HG03097 (cell line): ENCODE measurements at regions not wholly inside any gene's neighbourhood (a gene's known extent, or its start where the extent isn't known, plus 50 kb on each side); places are given as distances from the start of the nearest gene placed in this dataset.
"Not testable (repeated sequence)": the region's sequence is repeated elsewhere in the genome, so short reads cannot be mapped to it uniquely, and the experiment has no call there.

Experiments
- ATAC-seq: cut with Tn5 transposase; IDR thresholded peaks from one replicate; pipeline ENCODE4 v1.9.1; 2021; ENCODE audit not compliant: unreplicated experiment, low FRiP score

DNA sequence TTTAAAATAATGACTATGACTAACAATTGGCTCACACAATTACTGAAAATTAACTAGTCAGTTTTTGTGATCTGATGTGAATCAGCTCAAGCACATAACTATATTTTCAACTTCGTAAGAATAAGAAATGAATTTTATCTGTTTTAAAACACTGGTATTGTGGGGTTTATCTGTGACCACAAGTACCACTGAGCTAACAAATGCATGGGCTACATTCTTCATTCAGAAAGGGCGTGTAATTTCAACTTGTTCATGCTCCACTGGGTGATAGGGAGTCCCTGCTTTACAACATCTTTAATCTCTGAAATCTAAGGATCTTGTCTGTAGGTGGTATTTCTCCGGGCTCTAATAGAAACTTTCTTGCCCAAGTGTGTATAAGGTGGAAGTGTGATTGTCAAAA, 1311.5 kb upstream of the GJE1 start:
- ATAC-seq, result no peak

GRCh38 chr6:140817176-140817575, 1315.5 kb upstream of the GJE1 start:
- ATAC-seq, result no peak

DNA sequence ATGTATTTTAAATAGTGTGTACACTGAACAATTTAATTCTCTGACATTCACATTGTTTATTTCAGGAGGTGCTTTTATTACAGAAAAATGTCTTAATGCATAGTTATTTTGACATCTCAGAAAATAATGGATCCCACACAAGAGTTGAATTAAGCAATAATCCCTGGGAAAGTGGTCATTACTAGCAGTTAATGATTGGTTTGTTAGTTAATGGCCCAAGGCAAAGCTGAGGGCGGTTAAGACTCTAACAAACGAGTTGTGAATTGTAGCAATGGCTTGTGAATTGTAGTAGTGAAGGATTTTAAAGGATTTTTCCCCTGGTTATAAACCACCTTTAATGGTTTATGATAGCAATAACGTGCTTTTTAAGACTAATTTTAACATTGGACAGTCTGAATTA, 1316.0 kb upstream of the GJE1 start:
- no peak for ATAC-seq

GRCh38 chr6:140812636-140813035, 1320.1 kb upstream of the GJE1 start:
- ATAC-seq, result no peak

DNA sequence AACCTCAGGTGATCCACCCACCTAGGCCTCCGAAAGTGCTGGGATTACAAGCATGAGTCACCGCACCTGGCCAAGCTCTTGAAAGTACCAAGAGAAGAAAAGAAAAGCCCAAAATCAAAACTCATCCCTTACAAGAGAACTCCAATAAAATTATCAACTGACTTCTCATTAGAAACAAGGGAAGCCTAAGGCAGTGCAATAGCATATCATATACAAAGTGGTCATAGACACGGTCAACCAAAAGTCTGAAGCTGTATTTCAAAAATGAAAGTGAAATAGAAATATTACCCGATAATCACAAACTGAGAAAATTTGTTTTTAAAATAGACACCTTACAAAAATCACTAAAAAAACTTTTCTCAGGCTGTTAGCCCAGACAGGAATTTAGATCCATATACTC, 1321.1 kb upstream of the GJE1 start:
- no peak for ATAC-seq

GRCh38 chr6:140809694-140810101, 1323.0 kb upstream of the GJE1 start:
- peak; percentile 80 for ATAC-seq

DNA sequence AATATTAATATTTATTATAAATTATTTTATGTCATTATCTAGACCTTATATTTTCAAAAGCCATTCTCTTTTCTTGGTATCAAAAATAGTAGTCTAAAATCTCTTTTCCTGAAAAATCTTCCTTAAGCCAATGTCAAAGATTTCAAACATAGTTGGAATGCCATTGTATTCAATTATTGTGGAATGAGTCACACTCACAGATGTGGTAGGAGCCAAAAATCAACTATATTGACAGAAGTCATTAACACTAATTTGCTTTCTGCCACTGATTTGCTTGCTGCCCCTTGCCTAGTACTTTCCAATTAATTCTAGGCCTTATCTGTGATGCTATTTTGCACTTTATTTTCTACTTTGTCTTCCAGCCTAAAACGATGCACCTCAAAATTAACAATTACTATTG, 1326.3 kb upstream of the GJE1 start:
- no peak for ATAC-seq

DNA sequence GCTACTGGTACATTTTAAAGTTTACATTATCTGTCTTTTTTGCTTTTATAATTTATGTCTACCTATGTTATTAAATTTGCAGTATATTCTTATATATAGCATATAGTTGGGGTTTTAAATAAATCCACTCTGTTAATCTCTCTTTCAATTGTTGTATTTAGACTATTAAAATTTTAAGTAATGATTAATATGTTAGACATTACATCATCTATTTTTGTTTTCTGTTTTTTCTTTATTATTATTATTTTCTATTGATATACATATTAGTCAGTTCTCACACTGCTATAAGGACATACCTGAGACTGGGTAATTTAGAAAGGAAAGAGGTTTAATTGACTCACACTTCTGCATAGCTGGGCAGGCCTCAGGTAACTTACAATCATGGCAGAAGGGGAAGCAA, 1338.2 kb upstream of the GJE1 start:
- no peak for ATAC-seq

GRCh38 chr6:140790109-140790508, 1342.6 kb upstream of the GJE1 start:
- ATAC-seq, result no peak

GRCh38 chr6:140789466-140789865, 1343.3 kb upstream of the GJE1 start:
- no peak for ATAC-seq

GRCh38 chr6:140785926-140786325, 1346.8 kb upstream of the GJE1 start:
- ATAC-seq, result no peak

- no peak for ATAC-seq
Observed at GRCh38 chr6:140784573-140784972, 1348.2 kb upstream of the GJE1 start.

GRCh38 chr6:140783504-140783903, 1349.2 kb upstream of the GJE1 start:
- ATAC-seq, result not testable (repeated sequence)

DNA sequence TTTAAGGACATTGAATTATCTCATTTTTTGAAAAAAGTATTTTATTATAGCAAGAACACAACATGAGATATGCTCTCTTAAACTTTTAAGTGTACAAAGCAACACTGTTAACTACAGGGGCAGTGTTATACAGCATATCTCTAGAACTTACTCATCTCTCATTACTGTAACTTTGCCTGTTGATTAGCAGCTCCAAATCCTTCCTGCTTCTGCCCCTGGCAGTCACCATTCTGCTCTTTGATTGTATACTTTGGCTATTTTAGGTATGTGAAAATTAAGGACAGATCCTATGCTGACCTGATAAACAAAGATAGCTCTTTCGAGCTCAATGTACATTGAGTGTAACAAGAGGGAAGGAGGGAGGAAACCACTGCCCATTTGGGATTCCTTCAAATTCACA, 1349.8 kb upstream of the GJE1 start:
- no peak for ATAC-seq

DNA sequence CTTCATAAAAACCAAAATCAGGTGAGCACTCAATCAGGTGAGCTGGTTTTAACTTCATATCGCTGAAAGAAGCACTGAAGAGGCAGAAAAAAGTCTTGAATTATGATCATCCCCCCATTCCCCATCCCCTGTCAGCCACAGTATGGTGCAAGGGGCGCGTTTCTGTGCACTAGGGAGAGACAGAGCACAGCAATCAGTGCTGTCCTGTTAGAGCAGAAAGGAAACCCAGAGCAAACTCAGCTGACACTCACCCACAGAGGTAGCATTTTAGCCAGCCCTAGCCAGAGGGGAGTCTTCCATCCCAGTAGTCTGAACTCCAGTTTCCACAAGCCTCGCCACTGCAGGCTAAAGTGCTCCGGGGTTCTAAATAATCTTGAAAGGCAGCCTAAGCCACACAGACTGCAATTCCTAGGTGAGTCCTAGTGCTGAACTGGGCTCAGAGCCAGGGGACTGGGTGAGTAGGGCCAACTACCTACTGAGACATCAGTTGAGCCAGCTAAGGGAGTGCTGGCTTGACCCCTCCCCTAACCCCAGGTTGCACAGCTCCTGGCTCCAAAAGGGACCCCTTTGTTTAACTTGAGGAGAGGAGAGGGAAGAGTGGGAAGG, 1352.6 kb upstream of the GJE1 start:
- ATAC-seq, result no peak

- no peak for ATAC-seq
Observed at GRCh38 chr6:140779341-140779740, 1353.4 kb upstream of the GJE1 start.

- ATAC-seq, result no peak
Observed at GRCh38 chr6:140777780-140778179, 1354.9 kb upstream of the GJE1 start.

DNA sequence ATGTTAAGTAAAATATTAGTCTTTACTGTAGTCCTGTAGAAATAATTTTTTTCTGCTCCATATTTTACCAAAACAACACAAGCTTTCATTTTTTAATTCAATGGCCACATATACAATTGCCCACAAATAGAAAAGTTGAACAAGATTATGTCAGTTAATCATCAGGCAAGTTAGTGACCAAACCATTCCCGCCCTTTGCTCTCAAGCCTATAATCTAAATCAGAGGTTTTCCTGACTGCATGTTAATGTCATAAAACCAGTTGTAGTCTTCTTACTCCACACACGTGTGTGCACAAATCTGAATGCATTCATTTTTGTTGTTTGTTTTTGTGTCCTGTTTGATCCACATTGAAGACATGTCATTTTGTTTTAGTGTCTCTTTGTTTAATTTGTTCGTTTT, 1357.7 kb upstream of the GJE1 start:
- no peak for ATAC-seq

DNA sequence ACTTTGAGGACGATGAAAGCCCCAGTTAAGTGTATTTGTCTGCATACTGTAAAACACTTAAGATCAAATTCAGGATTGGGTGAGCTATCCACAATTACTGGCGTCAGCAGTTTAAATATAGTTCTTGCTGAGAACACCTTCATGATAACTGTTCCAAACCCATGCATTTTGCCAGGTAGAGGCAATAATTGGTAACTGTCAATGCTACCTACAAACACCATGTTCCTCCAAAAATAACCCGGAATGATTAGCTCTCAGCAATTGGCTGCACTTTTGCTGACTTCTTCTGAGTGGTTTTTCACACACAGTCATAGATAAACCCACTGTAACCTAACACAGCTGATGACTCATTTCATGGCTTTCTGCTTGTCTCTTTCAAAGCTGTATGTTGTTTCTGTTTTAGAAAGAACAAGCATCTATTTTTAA, 1358.6 kb upstream of the GJE1 start:
- peak; percentile 100 for ATAC-seq

DNA sequence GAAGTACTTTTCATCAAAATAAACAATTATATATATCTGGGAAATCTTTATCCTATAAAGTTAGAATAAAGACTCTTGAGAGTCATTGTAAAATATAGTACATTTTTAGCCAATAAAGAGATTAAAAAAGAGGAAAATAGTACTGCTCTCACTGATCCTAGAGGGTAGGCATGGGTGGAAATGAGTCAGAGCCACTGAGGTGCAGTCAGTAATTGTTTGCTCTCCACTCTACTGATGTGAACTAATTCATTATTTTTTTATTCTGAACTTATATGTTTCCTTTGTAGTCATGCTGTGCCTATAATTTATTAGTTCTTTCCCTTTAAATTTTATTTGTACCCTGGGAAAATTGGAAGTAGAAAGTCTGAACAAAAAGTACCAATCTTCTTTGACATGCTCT, 1359.4 kb upstream of the GJE1 start:
- ATAC-seq, result no peak

- no peak for ATAC-seq
Observed at GRCh38 chr6:140772576-140772975, 1360.1 kb upstream of the GJE1 start.

GRCh38 chr6:140768133-140768532, 1364.6 kb upstream of the GJE1 start:
- ATAC-seq, result no peak

DNA sequence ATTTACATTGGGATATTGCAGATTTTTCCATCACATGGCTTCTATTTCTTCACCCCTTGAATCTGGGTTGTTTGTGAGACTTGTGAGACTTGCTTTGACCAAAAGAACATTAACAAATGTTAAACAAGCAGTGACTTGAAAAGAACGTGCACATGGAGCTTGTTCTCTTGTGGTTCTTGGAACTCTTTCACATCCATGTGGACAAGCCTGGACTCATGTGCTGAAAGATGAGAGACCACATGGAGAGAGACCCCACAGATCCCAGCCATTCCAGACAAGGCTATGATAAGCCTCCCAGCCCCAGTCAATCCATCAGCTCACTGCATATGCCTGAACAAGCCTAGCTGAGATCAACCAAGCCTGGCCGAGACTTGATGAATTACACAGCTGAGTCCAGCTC, 1365.7 kb upstream of the GJE1 start:
- ATAC-seq, result no peak
